ENCODE measurements at regions not wholly inside any gene's neighbourhood (a gene's known extent, or its start where the extent isn't known, plus 50 kb on each side); places are given as distances from the start of the nearest gene placed in this dataset.

GRCh38 chr11:79742176-79742575 is 301.3 kb upstream of the TENM4 start:
- no peak for DNase-seq (ENCODE audit: low read depth in 1 of 2, low spot score in 1 of 2)
- no peaks in the 10 kb centered on the region for H3K4me1 ChIP-seq (ENCODE audit: low read depth)
- no peaks in the 10 kb centered on the region for H3K9me3 ChIP-seq (ENCODE audit: low read depth)
- H3K36me3 ChIP-seq = no peaks in the 10 kb centered on the region
- H3K27me3 ChIP-seq = no peaks in the 10 kb centered on the region
- no peak for TF ChIP-seq CTCF (IDR thresholded peaks at IDR 0.05; ENCODE audit: low read depth, low read length)
- no peak overlapping the region for H3K27ac ChIP-seq
- H3K4me3 ChIP-seq = no peak overlapping the region

GRCh38 chr11:79739591-79739990 is 298.8 kb upstream of the TENM4 start:
- Histone ChIP-seq H3K27me3 (no peaks in the 10 kb centered on the region), H3K9me3 (ENCODE audit: low read depth) (no peaks in the 10 kb centered on the region), H3K4me1 (ENCODE audit: low read depth) (no peaks in the 10 kb centered on the region), H3K36me3 (no peaks in the 10 kb centered on the region), H3K27ac (no peak overlapping the region), H3K4me3 (no peak overlapping the region)
- TF ChIP-seq CTCF (IDR thresholded peaks at IDR 0.05; ENCODE audit: low read depth, low read length) = no peak
- DNase-seq (ENCODE audit: low read depth in 1 of 2, low spot score in 1 of 2) = no peak

- H3K36me3 ChIP-seq = no peaks in the 10 kb centered on the region
- no peaks in the 10 kb centered on the region for H3K27me3 ChIP-seq
- H3K9me3 ChIP-seq (ENCODE audit: low read depth) = no peaks in the 10 kb centered on the region
- no peak for DNase-seq (ENCODE audit: low read depth in 1 of 2, low spot score in 1 of 2)
- no peaks in the 10 kb centered on the region for H3K4me1 ChIP-seq (ENCODE audit: low read depth)
- H3K4me3 ChIP-seq = no peak overlapping the region
- TF ChIP-seq CTCF (IDR thresholded peaks at IDR 0.05; ENCODE audit: low read depth, low read length) = no peak
- H3K27ac ChIP-seq = no peak overlapping the region
These were observed 286.4 kb upstream of the TENM4 start for GRCh38 chr11:79727221-79727620.

- H3K27me3 ChIP-seq = no peaks in the 10 kb centered on the region
- no peaks in the 10 kb centered on the region for H3K9me3 ChIP-seq (ENCODE audit: low read depth)
- H3K4me3 ChIP-seq = no peak overlapping the region
- H3K27ac ChIP-seq = no peak overlapping the region
- no peaks in the 10 kb centered on the region for H3K36me3 ChIP-seq
- DNase-seq (ENCODE audit: low read depth in 1 of 2, low spot score in 1 of 2) = peak in 1 of 2 donors; percentile 7
- no peak for TF ChIP-seq CTCF (IDR thresholded peaks at IDR 0.05; ENCODE audit: low read depth, low read length)
- H3K4me1 ChIP-seq (ENCODE audit: low read depth) = no peaks in the 10 kb centered on the region
These were observed 279.3 kb upstream of the TENM4 start for GRCh38 chr11:79720115-79720514.

GRCh38 chr11:79708319-79708932 is 267.6 kb upstream of the TENM4 start:
- DNase-seq (ENCODE audit: low read depth in 1 of 2, low spot score in 1 of 2) = peak; percentile 41 to 73

More at GRCh38 chr11:79708319-79708932, 267.6 kb upstream of the TENM4 start:
- Histone ChIP-seq H3K4me1 (ENCODE audit: low read depth) (no peaks in the 10 kb centered on the region), H3K27ac (no peak overlapping the region), H3K36me3 (no peaks in the 10 kb centered on the region), H3K27me3 (no peaks in the 10 kb centered on the region), H3K4me3 (no peak overlapping the region), H3K9me3 (ENCODE audit: low read depth) (no peaks in the 10 kb centered on the region)
- TF ChIP-seq CTCF (IDR thresholded peaks at IDR 0.05; ENCODE audit: low read depth, low read length) = peak; percentile 38
